M059J (cell line): ENCODE measurements at regions not wholly inside any gene's neighbourhood (a gene's known extent, or its start where the extent isn't known, plus 50 kb on each side); places are given as distances from the start of the nearest gene placed in this dataset.
A peak's percentile ranks its signal among the peaks of the same experiment; 100 is the strongest.

Experiments
- DNase-seq: peaks from one replicate; pipeline ENCODE4 v3.0.0-alpha.2; 2012; ENCODE audit warnings: low read depth

DNA sequence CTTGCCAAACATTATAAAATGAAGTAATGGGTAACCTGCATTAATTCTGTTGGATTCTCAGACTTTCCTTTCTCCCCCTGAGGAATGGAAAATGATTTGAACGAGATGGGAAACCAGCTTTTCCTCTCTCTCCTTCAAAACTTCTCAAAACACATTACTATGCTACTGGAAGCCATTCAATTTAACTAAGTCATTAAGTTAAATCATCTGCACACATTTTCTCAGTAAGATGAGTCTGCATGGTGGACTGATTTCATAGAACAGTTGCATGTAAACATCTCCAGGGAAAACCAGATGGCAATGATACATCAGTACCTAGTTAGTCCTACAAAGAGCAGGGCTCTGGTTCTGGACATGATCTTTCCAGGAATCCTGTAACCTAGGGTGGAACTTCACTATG is 59.9 kb downstream of the BMP4 start:
- peak; percentile 13 for DNase-seq

DNA sequence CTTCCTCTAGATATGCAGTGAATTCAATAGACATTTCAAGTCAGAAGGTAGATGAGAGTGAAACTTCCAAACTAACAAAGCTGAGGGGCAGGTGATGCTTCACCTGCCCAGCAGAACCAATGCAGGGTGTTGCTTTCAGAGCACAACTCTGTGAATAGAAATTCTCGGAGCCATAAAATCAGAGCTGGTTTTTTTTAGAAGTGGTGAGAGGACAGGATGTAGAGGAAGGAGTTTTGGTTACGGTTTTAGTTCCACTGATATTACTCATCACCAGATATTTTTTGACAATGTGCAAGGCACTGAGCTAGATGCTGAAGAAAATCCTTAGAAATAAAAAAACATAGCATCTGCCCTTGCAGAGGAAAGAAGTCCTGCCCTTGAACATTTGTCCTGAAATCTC is 62.2 kb downstream of the BMP4 start:
- DNase-seq, result peak; percentile 85

GRCh38 chr14:53893374-53893773 is 63.3 kb downstream of the BMP4 start:
- no peak for DNase-seq

- peak; percentile 40 for DNase-seq
These were observed 66.0 kb downstream of the BMP4 start for GRCh38 chr14:53890611-53891101.

- DNase-seq, result no peak
These were observed 67.9 kb downstream of the BMP4 start for GRCh38 chr14:53888535-53889386.

- no peak for DNase-seq
These were observed 71.4 kb downstream of the BMP4 start for GRCh38 chr14:53885136-53885640.

GRCh38 chr14:53884601-53885000 is 72.0 kb downstream of the BMP4 start:
- no peak for DNase-seq

GRCh38 chr14:53883739-53884138 is 72.9 kb downstream of the BMP4 start:
- DNase-seq, result no peak

GRCh38 chr14:53882684-53883083 is 73.9 kb downstream of the BMP4 start:
- DNase-seq, result peak; percentile 9

GRCh38 chr14:53881921-53882320 is 74.7 kb downstream of the BMP4 start:
- no peak for DNase-seq

GRCh38 chr14:53881161-53881871 is 75.3 kb downstream of the BMP4 start:
- peak; percentile 42 for DNase-seq

DNA sequence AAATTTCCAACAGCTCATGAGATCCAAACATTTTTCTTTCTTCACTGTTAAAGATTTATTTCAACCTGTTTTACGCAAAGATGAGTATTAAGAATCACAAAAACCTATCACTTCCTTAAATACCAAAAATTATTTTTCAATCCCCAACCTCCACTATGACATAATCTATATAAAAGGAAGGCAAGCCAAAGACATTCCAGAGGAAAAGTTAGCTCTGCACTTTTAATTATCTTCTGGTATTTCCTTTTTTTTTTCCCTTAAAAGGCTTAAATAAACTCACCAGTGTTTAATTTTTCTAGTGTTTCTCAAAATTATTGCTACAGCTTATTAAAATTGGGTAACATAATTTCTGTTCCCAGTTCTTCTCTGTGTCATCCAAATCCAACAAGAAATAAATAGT is 75.9 kb downstream of the BMP4 start:
- DNase-seq, result no peak

DNA sequence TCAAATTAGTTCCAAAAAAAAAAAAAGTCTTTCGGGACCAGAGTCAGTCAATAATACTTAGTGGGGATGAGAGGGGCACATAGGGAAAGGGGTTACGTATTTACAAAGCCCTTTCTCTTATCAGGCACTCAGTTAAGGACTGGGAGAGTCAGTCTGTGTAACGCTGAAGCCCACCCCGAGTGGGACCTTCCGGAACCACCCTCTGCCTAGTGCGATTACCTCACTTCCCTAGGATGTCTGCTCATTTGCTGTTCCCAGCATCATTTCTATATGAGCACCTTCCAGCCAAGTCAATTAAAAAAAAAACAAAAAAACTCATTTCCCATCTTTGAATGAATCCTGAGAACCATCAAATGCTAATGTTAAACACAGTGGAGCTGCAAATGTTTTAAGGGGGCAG is 76.9 kb downstream of the BMP4 start:
- DNase-seq, result no peak

GRCh38 chr14:53879022-53879686 is 77.5 kb downstream of the BMP4 start:
- DNase-seq, result no peak

DNA sequence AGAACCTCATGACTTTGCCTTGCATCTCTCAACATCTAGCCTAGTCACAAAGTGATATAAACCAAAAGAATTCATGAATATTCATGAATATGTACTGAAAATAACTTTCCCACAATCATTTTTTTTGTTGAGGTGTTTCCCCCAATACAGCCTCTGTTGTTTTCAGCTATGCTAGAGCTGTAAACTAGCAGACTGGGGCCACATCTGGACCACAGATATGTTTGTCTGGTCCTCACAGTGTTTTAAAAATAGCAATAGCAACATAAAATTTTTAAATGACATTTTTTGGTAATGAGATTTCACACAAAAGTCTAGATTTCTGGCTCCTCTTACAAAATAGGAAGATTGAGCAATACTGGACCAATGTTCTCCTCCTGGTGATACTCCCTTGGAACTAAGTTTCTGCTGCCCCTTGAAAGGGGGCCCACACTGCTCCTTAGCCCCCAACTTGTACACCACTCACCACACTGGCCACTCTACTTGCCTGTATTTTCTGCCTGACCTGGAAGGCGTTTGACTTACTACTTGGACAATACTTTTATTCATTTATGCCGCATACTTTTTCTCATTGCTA is 81.2 kb downstream of the BMP4 start:
- DNase-seq, result no peak

DNA sequence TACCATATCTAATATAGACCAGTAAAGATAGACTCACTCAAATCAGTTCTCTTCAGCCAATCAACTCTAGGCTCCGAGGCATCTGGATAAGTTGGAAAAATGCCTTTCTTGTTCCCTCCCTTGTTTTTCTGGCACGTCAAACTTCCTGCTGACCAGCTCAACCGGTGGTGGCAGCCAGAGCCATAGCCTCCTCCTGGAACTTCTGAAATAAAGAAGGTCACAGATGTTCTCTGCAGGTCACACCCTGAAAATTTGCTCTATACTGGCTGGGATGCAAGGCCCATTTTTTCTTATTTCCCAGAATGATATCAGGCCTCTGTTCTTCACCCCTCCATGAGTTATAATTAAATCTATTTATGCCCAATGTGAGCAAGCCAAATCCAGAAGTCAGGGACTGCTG is 81.9 kb downstream of the BMP4 start:
- DNase-seq, result no peak

DNA sequence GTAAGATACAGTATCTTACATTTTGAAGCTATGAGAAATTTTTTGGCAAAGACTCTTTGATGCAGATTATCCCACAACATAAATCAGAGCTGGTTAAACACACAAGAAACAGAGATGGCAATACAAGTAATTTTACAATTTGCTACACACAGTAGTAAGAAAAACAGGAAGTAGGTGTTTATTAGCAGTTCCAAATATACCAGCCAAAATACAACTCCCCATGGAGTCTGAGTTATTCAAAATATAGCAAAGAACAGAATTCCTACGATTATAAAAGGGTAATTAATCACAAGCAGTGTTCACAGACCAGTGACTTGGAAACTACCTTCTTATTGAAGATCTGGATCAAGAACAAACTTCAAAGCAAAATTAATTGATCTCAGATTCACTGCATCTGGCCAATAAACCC is 83.9 kb downstream of the BMP4 start:
- DNase-seq, result no peak

- DNase-seq, result no peak
These were observed 84.7 kb downstream of the BMP4 start for GRCh38 chr14:53871951-53872350.

GRCh38 chr14:53871011-53871410 is 85.6 kb downstream of the BMP4 start:
- no peak for DNase-seq

GRCh38 chr14:53865711-53866110 is 90.9 kb downstream of the BMP4 start:
- no peak for DNase-seq

DNA sequence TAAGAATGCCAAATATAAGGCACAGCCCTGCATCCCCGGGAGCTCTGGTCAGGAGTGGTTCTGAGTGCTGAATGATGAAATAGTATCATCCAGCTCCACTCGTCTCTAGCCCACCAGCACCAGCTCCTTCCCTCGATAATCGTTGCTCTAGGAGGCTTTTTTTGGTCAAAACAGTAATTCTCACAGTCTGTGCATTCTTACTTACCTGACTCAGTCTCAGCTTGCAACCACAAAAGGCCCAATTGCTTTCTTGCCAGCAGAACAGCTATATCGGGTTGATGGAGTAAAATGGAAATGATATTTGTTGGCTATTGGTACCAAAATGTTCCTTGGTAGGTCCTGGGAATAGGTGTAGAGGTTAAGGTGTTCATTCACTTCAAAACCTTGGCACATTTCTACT is 94.8 kb downstream of the BMP4 start:
- DNase-seq, result peak; percentile 20

DNA sequence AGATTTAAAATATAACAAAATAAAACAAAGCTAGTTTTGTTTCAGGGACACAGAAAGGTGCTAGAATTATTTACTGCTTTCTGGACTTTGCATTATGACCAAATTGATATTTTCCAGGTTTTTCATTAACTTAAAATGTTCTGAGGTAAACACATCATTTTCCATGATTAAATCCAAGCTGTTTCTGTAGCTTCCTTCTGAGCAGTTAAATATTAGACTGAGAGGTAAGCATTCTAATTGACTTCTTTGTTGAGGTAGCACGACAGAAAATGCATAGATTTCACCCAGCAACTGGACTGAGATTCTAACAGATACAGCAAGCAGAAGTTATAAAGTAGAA is 98.3 kb downstream of the BMP4 start:
- DNase-seq, result no peak
